GM23248 (cell line): ENCODE measurements at regions not wholly inside any gene's neighbourhood (a gene's known extent, or its start where the extent isn't known, plus 50 kb on each side); places are given as distances from the start of the nearest gene placed in this dataset.

Experiments
- DNase-seq: peaks from one replicate; pipeline ENCODE4 v3.0.0-alpha.2; 2015
- H2AFZ ChIP-seq: fragments of 200-600 bp; sonication (generic); 2 replicates; pipeline ENCODE4 v1.6.1; 2016; ENCODE audit warnings: antibody characterized with exemption
- H3F3A ChIP-seq: fragments of 200-600 bp; sonication (generic); 2 replicates; pipeline ENCODE4 v1.6.1; 2016; ENCODE audit warnings: mild to moderate bottlenecking, antibody characterized with exemption, mixed run types; ENCODE audit not compliant: insufficient read depth
- H3K27ac ChIP-seq: fragments of 200-600 bp; sonication (generic); 2 replicates; pipeline ENCODE4 v1.5.1; 2016; ENCODE audit warnings: mild to moderate bottlenecking
- H3K27me3 ChIP-seq: fragments of 200-600 bp; sonication (generic); replicated peaks from 2 replicates; pipeline ENCODE4 v1.6.1; 2016; ENCODE audit warnings: mild to moderate bottlenecking; ENCODE audit not compliant: insufficient read depth
- H3K36me3 ChIP-seq: fragments of 200-600 bp; sonication (generic); 2 replicates; pipeline ENCODE4 v1.6.1; 2016; ENCODE audit warnings: low read depth, mild to moderate bottlenecking
- H3K4me1 ChIP-seq: fragments of 200-600 bp; sonication (generic); 2 replicates; pipeline ENCODE4 v1.6.1; 2016; ENCODE audit warnings: mild to moderate bottlenecking; ENCODE audit not compliant: insufficient read depth
- H3K4me2 ChIP-seq: fragments of 200-600 bp; sonication (generic); one replicate; pipeline ENCODE4 v1.6.1; 2016; ENCODE audit warnings: mild to moderate bottlenecking; ENCODE audit not compliant: unreplicated experiment
- H3K4me3 ChIP-seq: fragments of 200-600 bp; sonication (generic); 2 replicates; pipeline ENCODE4 v1.5.1; 2016; ENCODE audit warnings: mild to moderate bottlenecking
- H3K79me2 ChIP-seq: fragments of 200-600 bp; sonication (generic); 2 replicates; pipeline ENCODE4 v1.6.1; 2016; ENCODE audit warnings: mild to moderate bottlenecking; ENCODE audit not compliant: insufficient read depth
- H3K9ac ChIP-seq: fragments of 200-600 bp; sonication (generic); 2 replicates; pipeline ENCODE4 v1.6.1; 2016; ENCODE audit warnings: mild to moderate bottlenecking
- H3K9me2 ChIP-seq: fragments of 200-600 bp; sonication (generic); 2 replicates; pipeline ENCODE4 v1.6.1; 2016; ENCODE audit warnings: mixed run types, mild to moderate bottlenecking, moderate library complexity; ENCODE audit not compliant: insufficient read depth
- H3K9me3 ChIP-seq: fragments of 200-600 bp; sonication (generic); one replicate; pipeline ENCODE4 v1.6.1; 2017; ENCODE audit warnings: low read depth
- H4K20me1 ChIP-seq: fragments of 200-600 bp; sonication (generic); 2 replicates; pipeline ENCODE4 v1.6.0; 2016; ENCODE audit not compliant: insufficient read depth
- EZH2 ChIP-seq: fragments of 200-600 bp; sonication (generic); IDR thresholded peaks from 2 replicates; pipeline ENCODE4 v1.6.1; 2018; ENCODE audit warnings: antibody characterized with exemption, mild to moderate bottlenecking; ENCODE audit not compliant: insufficient read depth, poor library complexity, severe bottlenecking
- EZH2phosphoT487 ChIP-seq: fragments of 200-600 bp; sonication (generic); IDR thresholded peaks from 2 replicates; pipeline ENCODE4 v1.6.1; 2018; ENCODE audit warnings: antibody characterized with exemption, moderate library complexity, mild to moderate bottlenecking, low read depth; ENCODE audit not compliant: insufficient read depth
- WGBS, 2 experiments: methylation state at CpG; one replicate each; pipeline ENCODE4 v1.1.6; 2015 to 2017; ENCODE audit warnings: low lambda C conversion rate in 2 of 2, low coverage in 1 of 2; ENCODE audit errors: missing lambda C conversion rate in 2 of 2; 5-methylcytosine and 5-hydroxymethylcytosine counted together
- in situ Hi-C: fragments of 300-500 bp; cut with MboI; formaldehyde crosslinking; loops from 2 replicates; pipeline ENCODE4 v1.15.0; 2020

DNA sequence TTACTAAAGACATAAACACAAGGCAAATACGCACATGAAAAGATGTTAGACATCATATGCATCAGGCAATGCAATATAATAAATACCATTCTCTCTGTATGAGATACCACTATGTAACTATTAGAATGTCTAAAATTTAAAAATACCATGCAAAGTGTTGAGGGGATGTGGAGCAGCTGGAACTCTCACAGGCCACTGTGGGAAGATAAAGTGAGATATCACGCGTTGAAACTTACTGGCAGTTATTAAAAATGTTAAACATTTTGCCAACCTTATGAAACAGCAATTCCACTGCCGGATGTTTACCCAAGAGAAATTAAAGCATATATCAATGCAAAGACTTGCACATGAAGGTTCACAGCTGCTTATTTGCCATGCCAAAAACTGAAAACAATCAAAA lies 556.7 kb downstream of the LRRC70 start:
- H4K20me1 ChIP-seq, result no peaks in the 10 kb centered on the region
- H3K9me2 ChIP-seq, result no peaks in the 10 kb centered on the region
- H3K4me3 ChIP-seq, result no peak overlapping the region
- H3K4me1 ChIP-seq, result no peaks in the 10 kb centered on the region; the same call in 1 of the 2 replicates
- H3K27ac ChIP-seq, result no peak overlapping the region
- H3K4me2 ChIP-seq, result no peak overlapping the region
- no peak for DNase-seq
- peaks cover 5% of the 10 kb centered on the region; the same call in 1 of the 2 replicates for H3F3A ChIP-seq
- no peaks in the 10 kb centered on the region for H3K36me3 ChIP-seq
- H3K27me3 ChIP-seq, result no peaks in the 10 kb centered on the region
- in situ Hi-C loops, result no loop called here
- no peaks in the 10 kb centered on the region for H3K9me3 ChIP-seq
- no peak overlapping the region for H2AFZ ChIP-seq
- TF ChIP-seq EZH2, result no peak
- TF ChIP-seq EZH2phosphoT487, result no peak
- WGBS, 2 experiments, result 72 to 78% methylated on average over 4 of the region's 4 CpGs
- no peaks in the 10 kb centered on the region for H3K79me2 ChIP-seq
- H3K9ac ChIP-seq, result no peak overlapping the region

DNA sequence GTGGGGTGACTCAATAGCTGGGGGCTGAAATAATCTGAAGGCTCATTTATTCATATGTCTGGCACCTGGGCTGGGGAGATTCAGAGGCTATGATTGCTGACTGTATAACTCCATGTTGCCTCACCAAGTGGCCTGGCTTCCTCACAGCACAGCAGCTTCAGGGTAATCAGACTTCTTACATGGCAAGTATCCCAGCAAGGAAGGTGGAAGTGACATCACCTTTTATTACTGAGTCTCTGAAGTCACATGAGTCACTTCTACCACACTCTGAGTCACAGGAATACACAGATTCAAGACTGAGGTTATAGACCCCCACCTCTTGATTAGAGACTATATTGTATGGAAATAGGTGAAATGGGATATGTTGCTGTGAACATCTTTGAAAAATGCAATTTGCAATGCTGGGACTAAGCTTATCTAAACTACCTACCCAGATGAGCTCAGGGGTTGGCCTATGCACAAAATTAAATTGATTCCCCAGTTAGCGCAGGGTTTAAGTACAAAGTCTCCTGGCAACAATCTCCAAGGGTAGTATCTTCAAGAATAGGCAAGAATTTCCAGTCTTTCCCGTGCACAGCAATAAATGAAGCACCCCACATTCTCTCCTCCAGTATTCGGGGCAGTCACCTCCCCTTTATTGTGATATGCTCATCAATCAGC lies 553.1 kb downstream of the LRRC70 start:
- Histone ChIP-seq H2AFZ (no peak overlapping the region), H3K9ac (no peak overlapping the region), H3K9me3 (no peaks in the 10 kb centered on the region), H3K9me2 (no peaks in the 10 kb centered on the region), H3K79me2 (no peaks in the 10 kb centered on the region), H4K20me1 (no peaks in the 10 kb centered on the region), H3K4me1 (peaks cover 6% of the 10 kb centered on the region), H3K36me3 (no peaks in the 10 kb centered on the region), H3K4me2 (no peak overlapping the region), H3K27me3 (no peaks in the 10 kb centered on the region), H3K4me3 (no peak overlapping the region), H3F3A (peaks cover 5% of the 10 kb centered on the region; the same call in 1 of the 2 replicates), H3K27ac (no peak overlapping the region)
- 45 to 55% methylated on average over 3 of the region's 3 CpGs for WGBS, 2 experiments
- in situ Hi-C loops, result no loop called here
- DNase-seq, result peak; percentile 76
- TF ChIP-seq EZH2phosphoT487, result no peak
- TF ChIP-seq EZH2, result no peak

DNA sequence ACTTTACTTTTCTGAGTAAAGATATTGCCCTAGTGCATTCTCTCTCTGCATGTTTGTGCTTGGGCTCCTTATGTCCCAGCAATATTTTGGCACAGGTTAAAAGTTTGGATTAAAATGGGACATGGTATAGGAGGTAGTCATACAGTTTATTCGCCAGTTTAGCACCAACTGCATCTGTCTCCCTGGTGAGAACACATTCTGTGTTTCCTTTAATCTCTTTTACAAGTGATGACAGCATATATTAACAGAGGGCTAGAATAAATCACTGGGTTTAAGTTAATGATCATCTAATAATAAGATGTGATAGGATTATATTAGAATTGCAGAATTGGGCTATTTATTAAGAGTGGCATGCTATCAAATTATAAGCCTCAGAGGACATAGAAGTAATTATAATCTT lies 550.1 kb downstream of the LRRC70 start:
- peaks cover 5% of the 10 kb centered on the region; the same call in 1 of the 2 replicates for H3F3A ChIP-seq
- in situ Hi-C loops, result no loop called here
- H3K79me2 ChIP-seq, result no peaks in the 10 kb centered on the region
- no peaks in the 10 kb centered on the region for H3K36me3 ChIP-seq
- H3K4me3 ChIP-seq, result no peak overlapping the region
- TF ChIP-seq EZH2 (no peak), EZH2phosphoT487 (no peak)
- peaks cover 6% of the 10 kb centered on the region for H3K4me1 ChIP-seq
- H2AFZ ChIP-seq, result no peak overlapping the region
- no peaks in the 10 kb centered on the region for H3K27me3 ChIP-seq
- H3K27ac ChIP-seq, result no peak overlapping the region
- 17 to 38% methylated on average over 1 of the region's 1 CpG for WGBS, 2 experiments
- H3K9ac ChIP-seq, result no peak overlapping the region
- no peaks in the 10 kb centered on the region for H3K9me2 ChIP-seq
- no peaks in the 10 kb centered on the region for H4K20me1 ChIP-seq
- DNase-seq, result no peak
- no peak overlapping the region for H3K4me2 ChIP-seq
- no peaks in the 10 kb centered on the region for H3K9me3 ChIP-seq

DNA sequence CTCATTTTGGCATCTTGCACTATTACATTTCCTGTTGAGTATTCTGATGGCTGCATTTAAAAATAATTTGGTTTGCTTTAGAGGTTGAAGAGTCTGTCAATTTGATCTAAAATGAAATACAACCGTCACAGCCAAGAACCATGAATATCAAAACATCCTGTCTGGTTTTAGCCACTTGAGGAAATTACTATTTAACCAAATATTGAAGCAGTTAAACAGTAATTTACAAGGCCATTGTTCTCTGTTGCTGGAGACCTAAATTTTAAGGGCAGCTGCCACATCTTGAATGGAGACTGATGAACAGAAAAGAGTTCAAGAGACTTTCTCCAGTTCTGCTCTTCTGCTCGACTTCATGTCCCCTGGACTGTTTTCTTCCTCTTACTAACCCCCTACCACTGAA lies 549.4 kb downstream of the LRRC70 start:
- Histone ChIP-seq H3K9ac (no peak overlapping the region), H3K4me3 (no peak overlapping the region), H4K20me1 (no peaks in the 10 kb centered on the region), H3K9me2 (no peaks in the 10 kb centered on the region), H3K36me3 (no peaks in the 10 kb centered on the region), H3K27me3 (no peaks in the 10 kb centered on the region), H2AFZ (no peak overlapping the region), H3K27ac (no peak overlapping the region), H3K4me1 (peaks cover 6% of the 10 kb centered on the region), H3K4me2 (no peak overlapping the region), H3K79me2 (no peaks in the 10 kb centered on the region), H3K9me3 (no peaks in the 10 kb centered on the region), H3F3A (peaks cover 5% of the 10 kb centered on the region; the same call in 1 of the 2 replicates)
- 19 to 30% methylated on average over 2 of the region's 2 CpGs for WGBS, 2 experiments
- no peak for TF ChIP-seq EZH2phosphoT487
- TF ChIP-seq EZH2, result no peak
- in situ Hi-C loops, result no loop called here
- no peak for DNase-seq
